Hematopoietic multipotent progenitor cell treated with erythropoietin and hydrocortisone succinate and interleukin-3 and kit ligand, for 4 days (in vitro differentiated cells): ENCODE measurements at regions not wholly inside any gene's neighbourhood (a gene's known extent, or its start where the extent isn't known, plus 50 kb on each side); places are given as distances from the start of the nearest gene placed in this dataset.
"Not testable (repeated sequence)": the region's sequence is repeated elsewhere in the genome, so short reads cannot be mapped to it uniquely, and the experiment has no call there.

Experiments used
- DNase-seq: peaks from one replicate; pipeline ENCODE4 v3.0.0-alpha.2; 2015

DNA sequence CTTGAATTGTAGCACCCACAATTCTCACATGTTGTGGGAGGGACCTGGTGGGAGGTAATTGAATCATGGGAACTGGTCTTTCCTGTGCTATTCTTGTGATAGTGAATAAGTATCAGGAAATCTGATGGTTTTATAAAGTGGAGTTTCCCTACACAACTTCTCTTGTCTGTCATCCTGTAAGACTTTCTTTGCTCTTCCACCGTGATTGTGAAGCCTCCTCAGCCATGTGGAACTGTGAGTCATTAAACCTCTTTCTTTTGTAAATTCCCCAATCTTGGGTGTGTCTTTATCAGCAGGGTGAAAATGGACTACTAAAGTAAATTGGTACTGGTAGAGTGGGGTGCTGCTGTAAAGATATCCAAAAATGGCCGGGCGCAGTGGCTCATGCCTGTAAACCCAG is 215.6 kb downstream of the LIG4 start:
- DNase-seq: no peak

DNA sequence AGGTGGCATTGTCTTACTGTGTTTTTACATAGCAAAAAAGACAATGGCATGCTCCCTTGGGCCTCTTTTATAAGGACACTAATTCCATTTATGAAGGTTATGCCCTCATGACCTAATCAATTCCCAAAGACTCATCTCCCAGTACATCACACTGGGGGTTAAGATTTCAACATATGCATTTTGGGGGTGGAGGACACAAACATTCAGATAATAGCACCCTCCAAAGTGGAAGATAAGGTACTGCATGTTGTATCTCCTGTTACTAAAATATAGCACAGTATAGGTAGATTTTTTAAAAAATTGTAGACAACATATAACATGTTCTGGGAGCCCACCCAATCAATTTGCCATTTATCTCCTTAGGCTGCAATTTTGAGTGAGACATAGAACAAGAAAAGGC is 221.2 kb downstream of the LIG4 start:
- DNase-seq: no peak

DNA sequence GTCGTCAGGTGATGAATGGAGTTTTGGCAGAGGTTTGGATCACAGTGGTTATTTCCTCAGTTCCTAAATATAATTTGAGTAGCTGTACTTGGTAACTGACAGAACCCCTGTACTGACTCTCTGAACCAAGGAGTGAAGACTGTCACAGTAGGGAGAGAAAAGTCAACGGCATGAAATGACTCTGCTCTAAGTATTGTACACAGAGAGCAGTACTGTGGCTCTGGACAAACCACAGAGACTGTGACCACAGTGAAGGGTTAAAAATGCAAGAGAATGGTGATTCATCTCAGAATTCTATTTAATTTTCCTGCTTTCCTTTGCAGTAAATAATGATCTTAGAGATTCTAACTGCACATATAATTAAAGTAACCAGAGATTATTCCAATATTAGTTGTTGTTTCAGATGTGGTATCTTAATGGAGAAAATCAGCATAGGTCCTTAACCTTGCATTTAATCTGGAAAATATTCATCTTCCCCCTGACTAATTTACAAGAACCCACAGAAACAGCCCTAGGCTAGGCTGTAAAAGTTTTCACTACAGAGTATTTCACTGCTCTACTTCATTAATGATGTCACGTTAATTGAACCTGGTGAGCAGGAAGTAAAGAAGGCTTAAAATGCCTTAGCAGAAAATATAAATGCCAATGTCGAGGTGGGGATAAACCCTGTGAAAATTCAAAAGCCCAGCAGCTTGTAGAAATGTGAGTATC is 221.9 kb downstream of the LIG4 start:
- no peak for DNase-seq

DNA sequence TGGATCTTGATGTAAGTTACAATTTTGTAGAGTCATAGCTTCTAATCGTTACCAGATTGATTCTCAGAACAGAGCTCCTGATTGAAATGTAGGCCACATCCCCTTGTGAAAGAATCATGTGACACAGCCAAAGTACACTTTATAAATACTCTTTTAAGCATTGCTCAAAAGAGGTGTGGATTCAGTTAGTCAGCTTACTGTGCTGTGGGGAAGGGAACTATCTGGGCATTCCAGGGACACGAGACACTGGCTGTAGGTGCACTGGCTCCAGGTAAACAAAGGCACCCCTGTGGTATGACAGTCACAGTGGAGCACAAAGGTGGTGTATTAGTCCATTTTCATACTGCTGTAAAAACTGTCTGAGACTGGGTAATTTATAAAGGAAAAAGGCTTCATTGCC is 222.8 kb downstream of the LIG4 start:
- no peak for DNase-seq

DNA sequence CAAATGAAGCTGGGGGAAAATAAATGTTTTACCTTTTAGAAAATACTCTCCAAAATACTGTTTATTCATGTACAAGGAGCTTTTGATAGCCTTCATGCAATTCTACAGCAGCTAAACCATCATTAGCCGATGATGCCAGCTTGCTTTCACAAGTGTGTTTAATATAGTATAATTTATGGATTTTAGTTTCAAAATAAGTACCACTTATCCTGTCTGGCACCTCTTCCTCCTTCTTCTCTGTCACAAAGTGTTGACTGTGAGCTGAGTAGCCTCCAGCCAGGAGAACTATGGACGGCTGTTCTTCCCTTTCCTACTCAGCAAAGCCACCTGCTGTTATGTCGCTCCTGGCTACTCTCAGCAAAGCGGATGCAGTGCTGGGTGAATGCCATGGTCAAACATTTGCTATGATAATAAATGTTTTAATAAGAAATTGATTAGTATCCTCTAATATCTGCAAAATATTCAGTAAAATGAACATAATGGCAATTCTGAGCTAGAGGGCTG is 238.2 kb downstream of the LIG4 start:
- DNase-seq: no peak

DNA sequence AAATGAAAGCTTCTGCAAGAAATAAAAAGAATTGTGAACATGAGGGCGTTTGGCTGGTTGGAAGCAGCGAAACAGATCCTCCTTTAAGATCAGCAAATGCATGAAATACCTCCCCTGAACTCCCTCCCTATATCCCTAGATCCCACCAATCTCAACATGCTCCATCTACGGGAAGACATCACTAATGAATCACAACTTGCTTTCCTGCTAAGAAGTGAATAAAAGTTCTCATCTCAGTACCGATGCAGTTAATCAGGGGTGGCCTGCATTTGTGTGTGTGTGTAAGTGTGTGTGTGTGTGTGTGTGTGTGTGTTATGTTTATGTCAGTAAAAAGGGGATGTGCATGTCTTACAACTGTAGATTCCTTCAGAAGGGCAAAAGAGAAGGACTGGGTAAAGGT is 238.7 kb downstream of the LIG4 start:
- DNase-seq: no peak

DNA sequence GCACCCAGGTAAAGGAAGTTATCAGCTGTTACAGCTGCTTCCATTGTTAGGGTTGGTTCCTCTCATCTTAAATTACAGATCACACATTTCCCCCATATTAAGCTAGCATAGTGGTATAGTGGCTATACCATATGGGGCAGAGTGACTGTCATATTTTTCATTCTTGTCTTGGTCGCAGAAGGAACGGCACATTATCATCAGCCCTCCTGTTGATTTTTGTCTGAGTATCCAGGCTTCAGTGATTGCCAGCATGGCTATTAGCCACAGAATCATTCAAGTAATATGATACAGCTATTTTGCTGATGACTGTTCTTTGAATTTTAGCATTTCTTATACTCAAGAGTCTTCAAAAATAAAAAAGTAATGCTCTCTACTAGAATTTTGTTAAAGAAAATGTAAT is 240.9 kb downstream of the LIG4 start:
- no peak for DNase-seq

DNA sequence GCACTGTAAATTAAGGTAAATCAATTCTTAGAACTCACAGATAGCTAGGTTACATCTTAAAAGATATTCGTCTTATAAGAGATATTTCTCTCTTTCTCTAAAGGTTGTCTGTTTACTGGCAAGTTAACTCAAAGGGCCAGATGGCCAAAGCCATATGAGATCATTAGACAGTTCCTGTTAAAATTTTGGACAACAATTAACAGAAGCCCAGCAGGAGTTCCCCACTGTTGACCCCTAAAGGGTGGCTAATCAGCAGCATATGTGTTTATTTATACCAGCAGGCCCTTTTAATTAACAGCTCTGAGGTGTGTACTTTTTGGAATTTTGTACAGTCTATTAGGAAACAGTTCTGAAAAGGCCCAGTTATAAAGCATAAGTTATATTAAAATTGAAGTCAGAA is 245.8 kb downstream of the LIG4 start:
- no peak for DNase-seq

DNA sequence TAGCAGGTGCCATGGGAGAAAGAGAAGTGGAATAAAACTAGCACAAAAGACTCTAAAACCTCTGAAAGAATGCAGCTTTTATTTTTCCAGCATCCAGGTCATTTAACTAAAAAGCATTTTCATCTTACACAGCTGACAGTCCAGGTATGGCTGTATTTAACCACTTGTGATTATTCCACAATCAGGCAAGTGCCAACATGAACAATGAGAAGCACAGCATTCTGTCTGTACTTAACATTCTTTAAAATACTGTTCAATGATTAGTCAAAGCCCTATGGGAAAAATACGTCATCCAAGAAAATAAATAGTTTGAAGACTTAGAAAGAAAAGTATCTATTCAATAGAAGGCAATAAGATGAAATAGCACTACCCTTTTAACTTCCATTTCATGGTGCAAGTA is 246.9 kb downstream of the LIG4 start:
- no peak for DNase-seq

DNA sequence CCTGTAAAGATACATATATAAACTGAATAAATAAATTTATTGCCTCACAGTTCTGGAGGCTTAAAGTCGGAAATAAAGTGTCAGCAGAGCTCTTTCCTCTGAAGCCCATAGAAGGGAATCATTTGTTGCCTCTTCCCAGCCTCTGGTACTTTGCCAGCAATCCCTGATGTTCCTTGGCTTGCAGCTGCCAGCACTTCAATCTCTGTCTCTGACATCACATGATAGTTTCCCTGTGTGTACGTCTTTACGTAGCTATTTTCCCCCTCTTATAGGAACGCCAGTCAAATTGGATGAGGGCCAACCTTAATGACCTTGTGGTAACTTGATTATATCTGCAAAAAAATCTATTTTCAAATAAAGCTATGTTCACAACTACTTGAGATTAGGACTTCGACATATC is 250.9 kb downstream of the LIG4 start:
- no peak for DNase-seq

DNA sequence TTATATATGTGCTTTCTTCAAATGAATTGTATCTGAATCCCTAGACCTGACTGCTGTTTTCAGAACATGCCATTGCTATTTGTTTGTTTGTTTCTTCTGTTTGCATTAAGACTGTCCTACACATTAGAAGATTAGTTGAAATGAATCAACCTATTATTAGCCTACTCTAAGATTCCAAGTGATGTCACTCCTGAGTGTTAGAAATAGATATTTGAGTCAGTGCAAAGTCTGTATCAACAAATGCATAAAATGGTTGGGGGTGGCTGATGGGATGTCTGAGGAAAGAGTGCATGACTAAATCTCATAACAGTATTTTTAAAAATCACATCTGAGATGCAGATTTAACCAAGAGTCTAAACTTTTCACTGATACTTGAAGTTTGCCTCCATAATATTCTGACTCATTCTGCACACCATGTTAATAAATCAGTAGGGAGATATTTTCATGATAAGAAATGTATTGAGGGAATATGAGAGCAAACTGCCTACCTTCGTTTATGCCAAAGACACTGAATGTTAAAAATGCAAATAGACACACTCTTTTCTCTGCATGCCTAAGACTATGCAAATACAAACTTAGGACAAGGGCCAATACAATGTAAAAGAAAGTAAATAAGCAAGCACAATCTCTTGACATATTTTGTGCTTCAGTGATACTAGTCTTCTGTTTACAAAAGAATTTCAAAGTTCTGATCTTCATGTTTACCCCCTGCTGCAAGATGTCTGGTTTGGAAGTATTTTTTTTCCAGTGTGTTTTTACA is 253.3 kb downstream of the LIG4 start:
- no peak for DNase-seq

DNA sequence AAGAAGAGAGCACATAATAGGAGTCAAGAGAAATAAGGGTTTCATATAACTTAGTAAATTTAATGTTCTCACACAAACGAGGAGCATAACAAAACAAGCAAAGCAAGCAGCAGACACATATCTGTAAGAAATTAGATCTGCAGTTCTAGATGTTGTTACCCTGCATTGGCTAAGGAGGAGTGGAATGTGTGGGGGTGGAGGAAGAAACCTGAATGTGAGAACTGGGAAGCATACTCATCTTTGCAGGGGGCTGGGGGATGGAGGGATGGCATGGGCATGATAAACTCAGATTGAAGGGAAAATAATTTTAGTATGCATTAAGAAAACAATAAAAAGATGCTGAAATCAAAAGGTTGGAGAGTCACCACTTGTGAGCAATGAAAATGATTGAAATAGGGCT is 255.0 kb downstream of the LIG4 start:
- no peak for DNase-seq

DNA sequence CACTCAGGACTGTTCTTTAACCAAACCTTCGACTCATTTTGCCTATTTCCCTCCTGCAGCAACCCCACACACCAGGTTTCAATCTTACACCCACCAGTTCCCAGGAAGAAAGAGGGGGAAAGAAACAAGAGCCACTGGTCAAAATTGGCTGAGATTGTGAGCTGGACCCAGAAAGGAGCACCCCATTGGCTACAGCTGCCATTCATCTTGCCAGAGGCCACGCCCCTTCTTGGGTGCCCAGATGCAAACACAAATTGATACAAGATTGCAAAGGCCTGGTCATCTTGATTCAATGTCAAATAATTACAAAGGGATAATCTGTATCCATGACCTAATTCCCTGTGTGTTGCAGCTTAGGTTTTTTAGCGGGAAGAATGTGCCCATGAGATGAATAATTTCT is 258.4 kb downstream of the LIG4 start:
- no peak for DNase-seq

DNA sequence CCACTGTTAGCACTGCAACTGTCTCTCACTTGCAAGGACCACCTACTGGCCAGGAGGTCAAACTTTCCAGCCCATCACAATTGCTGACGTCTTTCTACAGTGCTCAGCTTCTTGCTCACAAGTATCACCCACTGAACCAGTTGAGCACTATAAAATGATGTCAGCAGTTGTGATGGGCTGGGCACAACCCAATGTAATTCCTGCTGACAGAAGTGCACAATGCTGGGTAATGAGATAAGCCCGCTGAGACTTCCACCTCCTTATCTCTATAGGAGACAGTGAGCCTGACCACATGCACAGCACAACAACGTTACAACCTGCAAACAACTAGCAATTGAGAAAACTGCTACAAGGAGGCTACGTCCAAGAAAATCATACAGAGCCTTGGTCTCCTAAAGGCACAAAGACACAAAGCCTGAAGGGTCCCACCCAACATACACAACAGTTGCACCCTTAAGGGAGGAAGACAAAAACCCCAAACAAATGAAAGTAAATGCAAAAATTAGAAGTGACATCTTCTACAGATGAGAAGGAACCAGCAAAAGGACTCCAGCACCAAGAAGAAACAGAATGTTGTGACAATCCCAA is 273.2 kb downstream of the LIG4 start:
- DNase-seq: peak; percentile 1

DNA sequence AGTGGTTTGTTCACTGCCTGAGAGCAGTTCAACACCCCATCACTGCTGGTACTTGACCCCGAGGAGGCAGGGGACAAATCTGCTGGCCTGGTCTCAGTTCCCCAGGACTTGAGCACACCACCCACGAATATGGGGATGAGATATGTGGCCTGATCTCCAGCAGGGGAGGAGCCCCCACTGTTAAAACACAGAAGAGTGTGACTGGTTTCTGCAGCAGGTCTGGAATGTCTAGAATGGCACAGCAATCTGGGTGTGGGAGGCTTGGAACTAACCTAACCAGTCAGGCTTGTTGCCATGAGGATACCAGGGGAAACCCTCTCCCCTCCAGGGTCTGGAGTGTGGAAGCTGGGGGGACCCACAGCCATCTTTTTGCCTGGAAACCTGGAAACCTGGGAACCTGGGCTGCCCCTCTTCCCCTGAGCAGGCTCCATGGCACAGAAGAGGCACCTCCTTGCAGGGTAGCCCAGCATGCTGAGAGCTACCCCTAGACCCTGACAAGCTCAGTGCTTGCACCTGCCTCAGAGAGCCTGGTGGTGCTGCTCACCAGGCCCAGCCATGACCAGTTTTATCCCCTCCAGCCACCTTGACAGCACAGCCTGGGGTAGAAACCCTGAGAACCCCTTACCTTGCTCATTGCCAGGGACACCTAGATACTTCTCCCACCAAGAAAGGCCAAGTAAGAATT is 273.8 kb downstream of the LIG4 start:
- no peak for DNase-seq

DNA sequence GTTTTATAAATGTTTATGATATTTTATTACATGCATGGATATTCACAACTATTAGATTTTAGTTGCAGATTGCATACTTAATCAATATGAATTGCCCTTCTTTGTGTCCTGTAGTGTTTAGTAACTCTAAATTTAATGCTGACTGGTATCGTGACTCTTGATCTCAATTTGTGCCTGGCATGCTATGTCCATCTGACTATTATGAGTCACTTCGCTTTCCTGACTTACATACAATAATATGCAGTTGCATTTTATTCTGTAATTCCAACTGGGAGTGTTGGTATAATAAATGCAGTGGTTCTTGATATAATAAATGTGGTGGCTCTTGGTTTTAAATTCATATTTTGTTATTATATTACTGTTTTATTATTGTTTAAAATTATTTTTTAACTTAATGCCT is 277.5 kb downstream of the LIG4 start:
- no peak for DNase-seq

DNA sequence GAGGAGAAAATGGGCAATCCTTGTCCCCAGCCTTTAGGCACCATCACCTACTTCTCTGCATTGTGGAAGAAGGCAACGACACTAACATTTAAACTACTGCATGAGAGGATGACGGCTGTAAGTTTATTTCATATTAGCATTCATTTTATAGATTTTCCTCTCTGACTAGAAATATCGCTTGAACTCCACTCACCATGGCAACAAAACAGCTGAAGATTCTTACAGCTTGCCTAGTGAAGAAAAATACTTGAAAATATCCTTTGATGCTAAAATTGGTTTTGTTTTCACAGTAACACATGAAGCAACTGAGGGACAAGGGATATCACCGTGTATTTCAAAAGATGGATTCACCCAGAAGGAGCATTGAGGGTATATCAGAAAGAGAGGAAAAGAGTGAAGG is 284.3 kb downstream of the LIG4 start:
- no peak for DNase-seq

DNA sequence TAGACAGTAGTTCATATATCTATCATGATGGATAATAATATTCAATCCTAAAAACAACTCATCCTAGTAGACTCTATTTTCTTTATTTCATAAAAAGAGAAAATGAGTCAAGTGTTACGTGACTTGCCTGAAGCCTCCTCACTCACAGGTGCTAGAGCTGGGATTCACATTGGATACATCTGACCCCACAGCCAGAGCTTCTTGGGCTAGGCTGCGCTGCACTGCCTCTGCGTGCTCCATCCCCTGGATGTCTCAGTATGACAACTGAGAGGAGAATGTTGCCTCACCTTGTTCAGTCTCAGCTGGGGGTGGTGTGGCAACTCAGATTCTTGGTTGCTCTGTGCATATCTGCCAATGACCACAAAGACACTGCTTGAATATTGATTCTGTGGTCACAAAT is 286.6 kb downstream of the LIG4 start:
- no peak for DNase-seq

DNA sequence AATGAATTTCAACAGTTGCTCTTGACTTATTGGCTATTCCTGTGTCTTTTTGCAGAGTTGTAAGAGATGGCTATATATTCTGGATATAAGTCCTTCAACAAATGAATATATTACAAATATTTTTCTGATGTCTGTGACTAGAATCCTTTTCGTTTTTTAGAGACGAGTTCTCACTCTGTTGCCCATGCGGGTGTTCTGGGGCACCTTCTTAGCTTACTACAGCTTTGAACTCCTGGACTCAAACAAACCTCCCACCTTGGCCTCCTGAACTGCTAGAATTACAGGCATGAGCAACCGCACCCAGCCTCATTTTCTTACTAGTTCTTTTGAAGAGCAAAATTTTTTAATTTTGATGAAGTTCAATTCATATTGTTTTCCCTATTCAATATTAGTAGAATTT is 287.8 kb downstream of the LIG4 start:
- DNase-seq: no peak

DNA sequence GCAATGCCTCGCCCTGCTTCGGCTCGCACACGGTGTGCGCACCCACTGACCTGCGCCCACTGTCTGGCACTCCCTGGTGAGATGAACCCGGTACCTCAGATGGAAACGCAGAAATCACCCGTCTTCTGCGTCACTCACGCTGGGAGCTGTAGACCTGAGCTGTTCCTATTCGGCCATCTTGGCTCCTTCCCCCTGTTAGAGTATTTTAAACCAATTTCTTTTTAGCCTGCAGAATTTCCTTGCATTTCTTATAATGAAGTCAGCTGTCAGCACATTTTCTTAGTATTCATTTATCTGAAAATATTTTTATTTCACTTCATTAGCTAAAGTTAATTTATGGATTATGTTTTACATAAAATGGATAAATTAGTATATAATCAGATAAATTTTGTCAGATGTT is 288.8 kb downstream of the LIG4 start:
- not testable (repeated sequence) for DNase-seq

DNA sequence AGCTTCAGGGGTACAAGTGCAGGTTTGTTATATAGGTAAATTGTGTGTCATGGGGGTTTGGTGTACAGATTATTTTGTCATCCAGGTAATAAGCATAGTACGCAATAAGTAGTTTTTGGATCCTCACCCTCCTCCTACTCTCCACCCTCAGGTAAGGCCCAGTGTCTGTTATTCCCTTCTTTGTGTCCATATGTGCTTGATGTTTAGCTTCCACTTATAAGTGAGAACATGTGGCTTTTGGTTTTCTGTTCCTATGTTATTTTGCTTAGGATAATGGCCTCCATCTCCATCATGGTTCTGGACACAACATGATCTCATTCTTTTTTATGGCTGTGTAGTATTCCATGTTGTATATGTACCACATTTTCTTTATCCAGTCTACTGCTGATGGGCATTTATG is 298.4 kb downstream of the LIG4 start:
- not testable (repeated sequence) for DNase-seq

DNA sequence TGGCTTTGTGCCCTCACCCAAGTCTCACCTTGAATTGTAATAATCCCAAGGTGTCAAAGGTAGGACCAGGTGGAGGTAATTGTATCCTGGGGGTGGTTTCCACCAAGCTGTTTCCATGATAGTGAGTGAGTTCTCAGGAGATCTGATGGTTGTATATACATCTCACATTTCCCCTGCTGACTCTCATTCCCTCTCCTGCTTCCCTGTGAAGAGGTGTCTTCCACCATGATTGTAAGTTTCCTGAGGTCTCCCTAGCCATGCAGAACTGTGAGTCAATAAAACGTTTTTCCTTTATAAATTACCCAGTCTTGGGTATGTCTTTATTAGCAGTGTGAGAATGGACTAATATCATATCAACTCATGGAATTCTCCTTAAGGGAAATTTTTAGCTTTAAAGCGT is 302.6 kb downstream of the LIG4 start:
- DNase-seq: no peak

DNA sequence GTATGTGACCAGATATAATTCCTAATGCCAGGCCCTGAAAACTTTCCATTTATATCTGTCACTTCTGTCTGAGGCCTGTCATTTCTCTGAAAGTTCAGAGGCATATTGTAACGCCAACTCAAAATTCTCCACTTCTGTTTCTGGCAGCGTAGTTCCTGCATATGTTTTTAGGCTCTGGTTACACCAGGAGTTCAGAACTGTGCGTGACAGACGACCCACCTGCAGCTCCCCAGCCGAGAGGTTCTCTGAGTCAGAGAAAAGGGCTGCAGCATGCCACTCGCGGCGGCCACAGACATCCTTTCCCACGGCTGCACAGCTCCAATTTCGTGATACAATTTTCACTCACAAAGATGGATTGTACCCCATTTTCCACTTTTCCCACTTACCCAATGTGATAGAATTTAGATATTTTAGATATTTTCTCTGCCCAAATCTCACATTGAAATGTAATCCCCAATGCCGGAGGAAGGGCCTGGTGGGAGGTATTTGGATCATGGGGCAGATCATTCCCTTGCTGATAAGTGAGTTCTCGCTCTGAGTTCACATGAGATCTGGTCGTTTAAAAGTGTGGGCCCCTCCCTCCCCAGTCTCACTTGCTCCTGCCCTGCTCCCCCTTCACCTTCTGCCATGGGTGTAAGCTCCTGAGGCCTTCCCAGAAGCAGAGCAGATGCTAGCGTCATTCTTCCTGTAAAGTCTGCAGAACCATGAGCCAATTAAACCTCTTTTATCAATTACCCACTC is 308.1 kb downstream of the LIG4 start:
- DNase-seq: no peak
